Activated CD4-positive, alpha-beta T cell treated with anti-CD3 and anti-CD28 coated beads, Interleukin-2, amount 50 U/mL, for 48 hours (primary cell): ENCODE measurements at regions not wholly inside any gene's neighbourhood (a gene's known extent, or its start where the extent isn't known, plus 50 kb on each side); places are given as distances from the start of the nearest gene placed in this dataset.

Experiments used
- DNase-seq, 2 experiments: peaks; one replicate each; pipeline ENCODE4 v3.0.0-alpha.2; 2020

DNA sequence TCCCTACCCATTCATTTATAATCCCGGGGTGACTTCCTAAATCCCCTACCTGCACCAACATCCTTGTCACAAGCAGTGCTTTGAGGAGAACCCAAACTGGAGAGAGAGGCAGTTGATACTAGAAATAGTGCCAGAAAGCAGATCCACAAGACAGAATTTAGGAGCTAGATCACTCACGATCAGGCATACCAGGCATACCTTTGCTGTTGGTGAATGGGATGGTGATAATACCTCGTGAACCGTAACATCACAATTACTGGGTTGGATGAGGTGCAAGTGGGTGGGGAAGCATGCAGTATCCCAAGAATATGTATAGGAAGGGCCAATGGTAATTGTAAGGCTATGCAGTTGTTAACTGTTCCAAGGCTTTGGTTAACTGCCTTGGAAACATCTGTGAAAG is 129.3 kb downstream of the TMA16 start:
- DNase-seq, result no peak

DNA sequence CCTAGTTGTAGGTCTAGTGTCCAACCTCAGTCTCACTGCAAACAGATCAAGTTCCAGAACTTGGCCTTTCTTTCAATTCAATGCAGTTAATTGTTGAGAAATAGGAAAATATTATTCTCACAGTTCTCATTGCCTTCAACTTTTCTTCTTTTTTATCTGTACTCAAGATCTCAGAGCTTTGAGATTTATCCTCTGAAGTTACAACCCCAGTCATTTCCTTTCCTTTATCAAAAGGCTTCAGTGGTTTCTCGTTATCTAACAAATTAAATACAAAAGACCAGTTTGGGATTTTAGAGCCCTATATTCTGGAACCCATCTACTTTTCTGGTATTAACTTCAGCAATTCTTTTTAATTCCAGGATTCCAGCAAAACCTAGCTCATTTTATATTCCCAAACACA is 130.2 kb downstream of the TMA16 start:
- DNase-seq, result no peak

DNA sequence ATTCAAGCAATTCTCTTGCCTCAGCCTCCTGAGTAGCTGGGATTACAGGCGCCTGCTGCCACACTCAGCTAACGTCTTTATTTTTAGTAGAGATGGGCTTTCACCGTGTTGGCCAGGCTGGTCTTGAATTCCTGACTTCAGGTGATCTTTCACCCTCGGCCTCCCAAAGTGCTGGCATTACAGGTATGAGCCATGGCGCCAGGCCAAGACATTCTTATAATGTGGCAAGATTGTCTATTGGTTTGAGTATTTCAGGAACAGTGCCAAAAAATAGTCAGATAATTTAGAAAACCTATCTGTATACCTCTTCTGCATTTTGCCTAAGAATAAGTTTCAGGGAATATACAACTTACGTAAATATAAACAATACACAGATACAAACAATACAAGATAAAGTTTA is 136.8 kb downstream of the TMA16 start:
- DNase-seq, result no peak

DNA sequence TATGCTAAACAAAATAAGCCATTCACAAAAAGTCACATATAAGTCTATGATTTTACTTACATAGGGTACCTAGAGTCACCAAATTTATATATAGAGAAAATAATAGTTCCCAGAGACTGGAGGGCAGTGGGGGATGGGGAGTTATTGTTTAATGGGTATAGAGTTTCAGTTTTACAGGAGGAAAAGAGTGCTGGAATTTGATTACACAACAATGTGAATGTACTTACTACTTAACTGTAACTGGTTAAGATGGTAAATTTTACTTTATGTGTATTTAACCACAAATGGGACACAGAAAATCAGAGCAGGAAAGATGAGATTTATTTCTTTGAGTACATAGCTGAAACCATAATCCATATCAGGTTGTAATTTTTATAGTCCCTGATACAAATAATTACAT is 144.4 kb downstream of the TMA16 start:
- no peak for DNase-seq

DNA sequence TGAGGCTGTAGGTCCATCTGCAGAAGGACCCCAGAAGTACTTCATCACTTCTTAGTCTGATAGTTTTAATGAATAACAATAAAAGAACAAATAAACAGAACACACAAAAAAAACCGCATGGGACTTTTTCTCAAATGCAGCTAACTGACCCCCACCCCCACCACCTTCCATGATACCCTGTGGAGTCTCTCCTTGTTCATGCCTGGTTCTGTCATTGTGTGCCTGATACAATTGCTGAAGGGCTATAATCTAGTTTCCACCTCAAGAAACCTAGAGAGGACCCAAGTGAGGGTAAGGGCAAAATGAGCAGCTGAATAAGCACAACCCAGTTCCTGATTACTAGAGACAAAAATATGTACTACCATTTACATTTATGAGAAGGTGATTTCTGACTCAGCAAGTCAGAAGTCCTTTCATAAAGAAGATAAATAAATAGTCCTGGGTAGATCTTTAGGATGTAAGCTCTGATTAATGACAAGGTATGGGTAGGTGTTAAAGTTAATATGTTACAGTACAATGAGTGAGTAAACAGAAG is 155.1 kb downstream of the TMA16 start:
- DNase-seq, result no peak

DNA sequence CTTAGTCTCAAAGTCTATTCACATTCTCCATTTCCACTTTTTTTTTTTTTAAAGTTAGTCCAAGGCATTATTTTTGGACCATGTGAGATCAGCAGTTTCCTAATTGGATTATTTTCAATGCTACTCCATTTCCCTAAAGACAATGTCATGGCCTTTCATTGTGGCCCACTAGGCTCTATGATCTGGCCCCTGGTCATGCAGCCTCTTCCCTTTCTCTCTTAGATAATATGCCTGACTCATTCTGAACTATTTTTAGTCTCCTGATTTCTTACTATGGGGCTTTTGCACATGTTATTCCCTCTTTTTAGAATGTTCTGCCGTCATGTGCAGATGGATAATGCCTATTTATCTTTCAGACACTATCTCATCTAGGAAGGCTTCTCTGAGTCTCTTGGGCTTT is 157.3 kb downstream of the TMA16 start:
- no peak for DNase-seq

DNA sequence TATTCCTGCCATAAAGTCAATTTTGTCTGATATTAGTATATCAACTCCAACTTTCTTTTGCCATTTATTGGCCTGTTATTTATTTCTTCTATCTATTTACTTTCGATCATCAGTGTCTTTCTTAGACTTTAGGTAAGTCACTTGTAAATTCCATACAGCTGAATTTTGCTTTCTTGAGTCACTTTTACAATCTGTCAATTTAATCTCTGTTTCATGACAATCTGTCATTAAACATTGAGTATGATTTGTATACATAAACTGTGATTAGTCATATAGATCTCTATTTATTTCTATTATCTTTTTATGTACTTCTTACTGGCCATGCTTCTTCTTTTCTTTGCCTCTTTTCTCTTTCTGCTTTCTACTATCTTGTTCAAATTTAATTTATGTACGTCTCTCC is 160.1 kb downstream of the TMA16 start:
- no peak for DNase-seq

DNA sequence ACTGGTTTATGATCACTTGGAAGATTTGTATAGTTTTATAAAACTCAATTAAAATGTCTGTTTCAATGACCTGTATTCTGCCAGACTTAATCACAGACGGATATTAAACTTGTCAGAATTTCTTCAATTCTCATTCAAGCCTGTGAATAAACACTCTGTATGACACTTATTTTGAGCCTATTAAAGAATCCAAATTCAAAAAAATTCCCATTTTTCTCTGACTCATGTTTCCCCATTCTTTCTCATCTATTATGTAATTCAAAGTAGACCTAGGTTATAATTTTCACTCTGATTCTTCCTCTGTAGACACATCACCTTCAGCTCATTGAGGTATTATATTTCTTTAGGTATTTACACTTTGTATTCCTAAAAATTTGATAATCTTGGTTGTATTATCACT is 166.1 kb downstream of the TMA16 start:
- no peak for DNase-seq

DNA sequence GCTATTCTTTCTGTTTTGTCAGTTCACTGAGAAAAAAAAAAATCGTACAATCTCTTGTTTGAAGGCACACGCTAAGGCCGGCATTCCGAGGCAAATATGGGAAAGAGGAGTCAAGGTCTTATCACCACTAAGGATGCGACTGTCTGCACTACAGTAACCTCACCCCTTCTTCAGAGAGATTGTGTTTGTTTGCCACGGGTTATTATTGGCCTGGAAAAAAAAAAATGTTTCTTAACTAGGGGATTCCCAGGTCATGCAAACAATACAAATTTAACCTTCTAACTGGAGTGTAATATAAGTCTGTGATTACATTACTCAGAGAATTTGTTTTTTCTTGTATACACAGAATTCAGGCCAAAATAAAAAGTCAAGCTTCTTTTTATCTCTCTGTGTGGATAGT is 168.3 kb downstream of the TMA16 start:
- no peak for DNase-seq

DNA sequence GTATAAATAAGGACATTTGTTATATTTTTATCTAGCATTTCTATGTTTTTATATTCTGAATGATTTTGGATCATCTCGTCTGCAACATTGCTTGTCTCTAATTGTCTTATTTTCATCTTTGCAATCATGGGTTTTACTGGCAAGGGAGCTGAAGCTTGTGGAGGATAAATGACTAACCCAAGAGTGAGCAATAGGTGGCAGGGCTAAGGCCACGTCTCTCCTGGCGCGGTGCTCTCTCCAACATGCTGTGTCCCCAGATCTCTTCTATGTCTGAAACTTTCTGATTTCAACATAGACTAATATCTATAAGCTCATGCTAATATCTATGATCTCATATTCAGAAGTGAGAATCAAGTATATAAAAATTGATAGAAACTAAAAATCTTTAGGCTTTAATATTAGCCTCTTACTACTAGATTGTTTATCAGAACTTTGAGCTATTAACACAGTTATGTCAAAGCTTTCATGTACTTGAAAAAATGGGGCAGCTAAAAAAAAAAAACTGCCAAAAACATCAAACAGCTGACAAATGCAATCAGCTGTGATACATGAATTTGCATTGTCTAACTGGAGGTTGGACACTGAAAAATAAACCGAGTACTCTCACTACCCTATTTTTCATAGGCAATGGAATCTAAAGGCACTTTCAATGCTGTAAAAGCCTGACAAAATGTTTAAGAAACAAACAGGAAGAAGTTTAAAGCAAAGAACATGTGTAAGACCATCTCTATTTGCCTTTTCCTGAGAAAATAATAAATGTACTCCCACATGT is 169.2 kb downstream of the TMA16 start:
- no peak for DNase-seq

DNA sequence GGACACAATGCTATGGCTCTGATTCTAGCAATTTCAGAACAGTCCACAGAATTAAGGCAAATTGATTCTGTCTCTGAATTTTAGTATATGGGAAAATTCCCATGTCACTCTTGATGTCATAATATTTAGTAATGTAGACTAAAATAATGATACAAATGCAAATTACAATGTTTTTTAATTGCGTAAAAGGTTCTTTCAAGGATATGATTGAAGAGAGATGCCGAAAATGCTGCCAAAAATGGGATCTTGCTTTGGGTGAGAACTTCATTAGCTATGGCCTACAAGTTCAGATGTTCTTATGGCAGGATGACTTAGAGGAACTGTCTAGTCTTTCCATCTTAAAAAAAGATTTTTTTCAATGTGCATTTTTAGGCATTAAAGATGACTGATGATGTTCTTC is 170.6 kb downstream of the TMA16 start:
- no peak for DNase-seq

DNA sequence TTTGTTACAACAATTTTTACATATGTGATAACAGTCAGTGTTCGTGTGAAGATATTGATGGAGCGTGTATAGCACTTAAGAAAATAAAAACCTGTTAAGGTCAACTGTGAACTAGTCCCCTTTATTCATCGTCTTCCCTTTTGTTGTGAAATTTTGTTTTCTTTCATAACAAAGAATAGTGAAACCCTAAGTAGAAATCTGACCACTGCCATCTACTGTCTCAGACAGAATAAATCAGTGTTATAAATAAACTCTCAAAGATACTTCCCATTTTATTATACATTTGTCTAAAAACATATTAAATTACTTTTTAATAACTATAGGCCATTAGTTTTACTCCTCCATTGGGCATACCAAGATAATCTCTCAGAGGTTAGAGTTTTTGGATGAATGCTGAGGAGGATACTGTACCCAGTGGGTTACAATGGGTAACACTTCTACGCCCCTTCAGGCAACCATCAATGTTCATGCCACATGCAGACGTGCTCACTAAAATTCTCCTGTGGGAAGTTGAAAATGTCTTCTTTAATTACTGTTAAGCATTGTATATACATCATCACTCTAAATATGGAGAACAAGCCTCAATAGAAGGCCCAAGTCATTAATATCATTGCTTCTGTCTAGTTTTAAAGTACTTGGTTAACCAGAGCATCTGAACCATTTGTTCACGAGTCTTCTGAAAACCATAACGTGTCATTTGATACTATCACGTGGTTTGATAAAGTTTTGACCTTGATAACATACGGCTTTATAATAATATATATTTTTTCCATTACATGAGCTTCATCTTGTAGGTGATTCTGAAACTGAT is 171.2 kb downstream of the TMA16 start:
- no peak for DNase-seq

DNA sequence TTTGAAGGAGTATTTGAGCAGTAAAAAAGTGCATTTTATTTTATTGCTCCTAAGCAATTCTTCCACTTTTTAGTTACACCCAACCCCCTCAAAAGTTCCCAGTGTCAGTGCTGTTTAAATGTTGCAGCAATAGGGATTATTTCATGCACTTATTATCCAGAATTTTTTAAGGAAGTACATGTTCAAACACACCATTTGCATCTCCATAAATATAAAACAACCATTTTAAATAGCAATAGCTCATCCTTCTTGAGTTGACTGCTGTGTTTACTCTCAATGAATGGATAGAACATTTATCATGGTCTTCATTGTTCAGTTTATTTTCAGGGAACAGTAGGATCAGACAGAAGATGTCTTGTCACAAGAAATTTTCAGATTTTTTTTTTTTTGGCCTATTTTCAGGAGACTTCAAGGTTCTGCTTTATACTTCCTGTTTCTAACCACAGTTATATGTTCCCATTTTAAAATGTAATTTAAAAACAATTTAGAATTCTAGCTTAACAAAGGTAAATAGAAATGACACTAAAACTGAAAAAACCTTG is 171.9 kb downstream of the TMA16 start:
- no peak for DNase-seq

DNA sequence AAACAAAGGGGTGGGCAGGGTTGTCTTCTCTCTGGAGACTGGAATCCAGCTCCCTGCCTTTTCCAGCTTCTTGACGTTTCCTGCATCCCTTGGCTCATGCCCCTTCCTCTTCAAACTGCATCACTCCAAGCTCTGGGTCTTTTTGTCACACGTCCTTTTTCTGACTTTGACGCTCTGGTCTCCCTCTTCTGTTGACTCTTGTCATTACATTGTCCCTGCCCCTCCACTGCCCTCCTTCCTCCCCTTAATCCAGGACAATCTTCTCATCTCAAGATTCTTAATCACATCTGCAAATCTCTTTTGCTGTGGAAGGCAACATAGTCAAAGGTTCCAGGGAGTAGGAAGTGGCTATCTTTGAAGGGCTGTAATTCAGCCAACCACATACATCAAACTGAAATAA is 178.3 kb downstream of the TMA16 start:
- DNase-seq, result no peak

DNA sequence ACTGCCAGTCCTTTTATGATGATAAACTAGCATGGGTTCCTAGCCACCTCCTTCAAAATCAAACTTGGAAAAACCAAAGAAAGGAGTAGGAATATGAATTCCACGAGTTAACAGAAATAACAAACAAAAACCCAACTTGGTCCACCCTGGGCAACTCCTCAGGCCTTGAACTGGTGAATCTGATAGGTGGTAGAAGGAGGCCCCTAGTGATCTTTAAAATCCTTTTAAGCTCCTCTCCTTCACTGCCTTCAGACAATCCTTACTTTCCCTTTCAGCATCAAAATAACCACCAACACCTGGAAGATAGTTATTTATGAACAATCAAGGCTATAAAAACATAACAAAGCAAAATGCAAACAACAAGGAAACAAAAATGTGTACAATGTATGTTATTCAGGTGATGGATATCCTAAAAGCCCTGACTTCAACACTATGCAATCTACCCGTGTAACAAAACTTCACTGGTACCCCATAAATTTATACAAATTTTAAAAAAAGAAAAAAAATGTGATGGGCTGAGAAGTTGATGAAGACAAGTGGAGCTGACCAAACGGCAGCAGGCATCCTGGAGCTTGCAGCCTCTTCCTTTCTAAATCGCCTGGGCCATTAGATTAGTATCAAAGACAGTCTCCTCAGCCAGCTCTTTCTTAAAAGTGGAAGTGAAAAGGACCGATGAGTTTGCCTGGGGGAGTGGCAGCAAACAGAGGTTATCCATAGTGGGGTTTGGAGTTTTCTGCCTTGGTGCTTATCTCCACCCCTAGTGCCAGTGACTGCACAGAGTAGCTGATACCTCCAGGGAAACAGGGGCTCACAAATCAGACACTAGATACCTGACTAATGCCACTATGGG is 179.6 kb downstream of the TMA16 start:
- DNase-seq, result no peak

DNA sequence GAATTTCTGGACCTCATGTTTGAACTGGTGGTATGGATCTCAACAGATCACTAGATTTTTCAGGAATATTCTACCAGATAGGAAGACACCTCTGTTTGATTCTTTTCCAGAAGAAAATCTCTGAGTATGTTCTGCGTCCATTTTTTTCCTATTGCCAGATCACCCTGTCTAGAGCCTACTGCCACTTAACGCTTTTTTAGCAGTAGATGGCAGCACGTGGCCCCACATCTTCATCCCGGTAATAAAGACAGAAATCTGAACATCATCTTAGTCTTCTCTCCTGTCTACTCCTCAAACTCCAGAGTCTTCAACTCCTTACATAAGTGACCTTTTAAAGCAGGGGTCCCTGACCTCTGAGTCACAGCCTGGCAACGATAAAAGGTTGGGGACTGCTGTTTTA is 184.7 kb downstream of the TMA16 start:
- DNase-seq, result no peak

DNA sequence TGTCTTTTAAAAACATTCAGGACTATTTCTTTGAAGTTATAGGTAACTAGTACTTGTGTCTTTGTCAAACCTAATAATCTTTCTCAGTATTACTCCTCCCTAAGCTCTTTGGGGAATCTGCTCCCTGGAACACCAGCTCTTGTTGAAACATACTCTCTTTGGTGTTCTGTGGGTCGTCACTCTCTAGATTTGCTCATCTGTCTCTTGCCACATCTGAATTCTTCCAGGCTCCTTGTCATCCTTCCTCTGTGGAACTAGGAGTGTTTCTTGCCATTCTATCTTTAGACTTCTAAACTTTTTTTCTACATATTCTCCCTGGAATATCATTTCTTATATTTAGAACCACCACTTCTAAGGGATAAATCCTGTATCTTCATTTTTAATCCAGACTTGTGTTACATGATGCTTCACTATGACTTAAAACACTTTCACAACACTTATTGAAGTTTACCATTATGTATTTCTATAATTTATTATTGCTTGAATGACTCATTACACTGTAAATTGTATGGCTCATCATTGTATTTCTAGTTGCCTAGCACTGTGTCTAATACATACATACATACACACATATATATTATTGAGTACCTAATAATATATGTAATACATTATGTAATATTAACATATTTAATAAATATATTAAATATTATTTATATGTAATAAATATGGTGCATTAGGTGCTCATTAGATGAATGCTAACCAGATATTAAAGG is 186.1 kb downstream of the TMA16 start:
- no peak for DNase-seq

DNA sequence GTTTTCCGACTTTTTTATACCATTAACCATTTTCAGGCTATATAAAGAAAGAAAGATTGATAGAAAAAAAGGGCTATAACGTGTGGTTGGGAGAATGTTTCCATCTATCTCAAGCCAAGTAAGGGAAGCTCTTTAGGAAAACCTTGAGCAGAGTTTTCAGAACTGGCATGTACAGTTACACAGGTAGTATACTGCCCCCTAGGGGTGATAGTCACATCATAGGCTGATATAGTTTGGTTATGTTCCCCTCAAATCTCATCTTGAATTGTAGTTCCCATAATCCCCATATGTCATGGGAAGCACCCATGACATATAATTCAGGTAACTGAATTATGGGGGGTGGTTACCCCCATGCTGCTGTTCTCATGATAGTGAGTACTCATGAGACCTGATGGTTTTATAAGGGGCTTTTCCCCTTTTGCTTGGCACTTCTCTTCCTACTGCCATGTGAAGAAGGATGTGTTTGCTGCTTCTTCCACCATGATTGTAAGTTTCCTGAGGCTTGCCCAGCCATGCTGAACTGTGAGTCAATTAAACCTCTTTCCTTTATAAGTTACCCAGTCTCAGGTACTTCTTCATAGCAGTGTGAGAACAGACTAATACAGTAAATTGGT is 186.8 kb downstream of the TMA16 start:
- DNase-seq, result no peak

DNA sequence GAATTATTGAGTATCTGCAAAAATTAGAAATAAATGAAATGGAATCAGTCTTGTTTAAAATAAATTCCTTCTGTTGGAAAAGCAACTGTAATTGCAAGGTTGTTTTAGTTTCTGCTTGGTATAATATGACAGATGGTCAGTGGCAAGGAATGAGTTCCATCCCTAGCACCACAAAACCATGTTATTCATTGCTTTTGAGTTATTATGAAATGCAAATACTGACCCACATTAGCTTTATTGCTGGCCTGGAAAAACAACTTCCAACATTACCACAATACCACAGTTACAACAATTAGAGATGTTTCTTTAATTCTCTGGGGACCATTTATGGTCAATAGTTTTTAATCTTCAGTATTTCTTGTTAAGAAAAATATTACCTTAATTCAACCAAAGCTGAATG is 194.4 kb downstream of the TMA16 start:
- no peak for DNase-seq

DNA sequence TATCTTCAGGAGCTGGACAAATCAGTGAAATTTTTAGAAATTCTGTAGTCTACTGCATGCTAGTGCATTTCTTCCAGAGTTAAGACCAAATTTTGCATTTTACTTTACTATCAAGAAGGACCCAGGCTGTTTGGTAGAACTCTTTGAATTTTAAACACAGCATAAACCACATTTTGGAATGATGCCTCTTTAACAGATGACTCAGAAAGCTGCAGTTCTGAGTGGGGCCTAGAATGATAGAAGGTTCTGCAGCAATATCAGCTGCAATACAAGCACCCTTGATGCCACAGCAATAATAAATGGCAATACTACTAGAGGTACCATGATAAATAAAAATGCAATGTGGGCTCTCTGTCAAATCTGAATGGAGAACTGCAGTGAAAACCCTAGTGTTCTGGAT is 198.7 kb downstream of the TMA16 start:
- DNase-seq, result no peak

DNA sequence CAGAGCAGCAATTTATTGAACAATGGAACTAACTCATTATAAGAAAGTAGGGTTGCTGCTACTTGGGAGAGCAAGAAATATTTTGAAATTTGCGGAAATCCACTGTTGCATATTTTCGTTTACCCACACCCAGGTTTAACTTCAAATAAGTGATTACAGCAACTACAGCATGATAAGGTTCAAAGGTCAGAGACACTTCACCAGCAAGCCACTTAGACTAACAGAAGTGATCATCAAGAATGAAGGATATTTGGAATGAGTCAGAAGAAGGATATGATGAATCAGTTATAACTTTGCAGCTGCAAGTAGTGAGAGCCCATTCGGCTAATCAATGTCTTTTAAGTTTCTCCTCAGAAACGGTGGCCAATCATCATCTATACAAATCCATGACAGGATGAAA is 199.3 kb downstream of the TMA16 start:
- no peak for DNase-seq

DNA sequence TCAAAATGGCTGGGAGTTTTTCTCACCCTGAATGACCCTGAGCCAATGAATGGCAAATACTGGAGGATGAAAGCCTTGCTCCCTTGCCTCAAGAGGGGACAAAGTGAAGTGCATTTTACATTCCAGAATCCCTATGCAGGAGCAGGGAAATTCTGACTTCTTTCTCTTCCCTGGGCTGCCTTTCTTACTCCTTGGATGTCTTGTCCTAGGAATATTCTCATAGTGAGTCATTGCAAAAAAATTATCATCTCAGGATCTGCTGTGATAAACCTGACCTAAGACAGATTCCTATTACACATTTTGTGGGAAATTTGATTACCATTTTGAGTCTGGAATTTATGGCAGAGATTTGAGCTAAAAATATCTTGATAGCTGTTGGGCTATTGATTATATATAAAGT is 199.9 kb downstream of the TMA16 start:
- no peak for DNase-seq
